ENCODE measurements at regions not wholly inside any gene's neighbourhood (a gene's known extent, or its start where the extent isn't known, plus 50 kb on each side); places are given as distances from the start of the nearest gene placed in this dataset.
"Not testable (repeated sequence)": the region's sequence is repeated elsewhere in the genome, so short reads cannot be mapped to it uniquely, and the experiment has no call there.

DNA sequence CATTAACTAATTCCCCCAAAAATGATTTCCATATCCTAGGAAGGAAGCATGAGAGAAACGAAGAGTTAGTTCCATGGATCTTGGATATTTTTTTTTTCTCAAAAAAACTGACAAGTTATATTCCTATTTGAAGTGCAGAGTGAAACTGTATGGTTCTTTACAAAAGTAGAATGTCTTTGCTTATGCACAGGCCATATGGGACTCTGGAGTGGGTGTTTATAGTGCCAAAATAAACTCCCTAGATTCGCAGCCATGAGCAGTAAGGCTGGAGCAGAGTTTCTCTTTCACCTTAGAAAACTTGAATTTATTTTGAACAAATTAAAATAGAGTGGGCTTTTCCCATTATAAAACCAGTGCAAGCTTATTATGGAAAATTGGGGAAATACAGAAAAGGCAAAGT is 239.7 kb downstream of the PDCD6IP start:
- no peaks in the 10 kb centered on the region for H3K9me3 Mint-ChIP-seq (ENCODE audit: low read depth)
- H3K4me1 Mint-ChIP-seq (ENCODE audit: low read depth) = no peaks in the 10 kb centered on the region
- no peak overlapping the region for H3K27ac Mint-ChIP-seq
- no peaks in the 10 kb centered on the region for H3K36me3 Mint-ChIP-seq
- H3K4me3 Mint-ChIP-seq = no peak overlapping the region
- no peaks in the 10 kb centered on the region for H3K27me3 Mint-ChIP-seq

DNA sequence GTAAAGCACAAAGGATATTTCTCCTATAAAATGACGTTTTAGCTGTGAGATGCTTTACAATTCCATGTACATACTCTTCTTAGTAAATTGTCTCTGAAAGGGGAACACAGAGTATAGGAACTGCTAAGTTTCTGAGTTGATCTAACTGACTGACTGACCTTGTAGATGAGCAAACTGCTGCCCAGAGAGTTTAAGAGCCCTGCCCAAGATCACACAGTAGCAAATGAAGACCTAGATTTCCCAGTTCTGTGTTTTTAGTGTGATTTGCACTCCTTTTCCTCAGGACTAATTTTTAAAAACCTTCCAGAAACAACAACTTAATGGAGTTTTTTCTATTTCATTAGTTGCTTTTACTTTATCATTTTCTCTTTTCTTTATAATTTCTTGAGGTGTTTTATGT is 247.7 kb downstream of the PDCD6IP start:
- H3K27ac Mint-ChIP-seq = no peak overlapping the region

DNA sequence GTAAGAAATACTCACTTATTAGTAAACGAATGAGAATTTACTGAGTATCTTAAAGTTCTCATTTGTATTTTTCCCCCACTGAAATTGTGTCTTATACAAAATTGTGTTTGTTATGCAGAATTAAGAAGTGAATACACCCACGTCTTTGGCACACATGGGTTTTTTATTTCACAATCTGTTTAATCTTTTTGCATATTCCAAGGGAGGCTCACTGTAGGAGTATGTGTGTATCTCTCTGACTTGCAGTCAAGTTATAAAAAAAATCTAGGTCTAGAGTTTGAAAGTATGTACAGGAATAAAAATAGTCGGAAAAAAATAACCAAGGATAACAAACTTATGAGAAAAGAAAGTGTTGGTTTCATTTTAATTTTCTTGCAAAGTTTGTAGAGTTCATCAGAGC is 255.2 kb downstream of the PDCD6IP start:
- no peaks in the 10 kb centered on the region for H3K4me1 Mint-ChIP-seq (ENCODE audit: low read depth)
- no peak overlapping the region for H3K4me3 Mint-ChIP-seq
- H3K9me3 Mint-ChIP-seq (ENCODE audit: low read depth) = no peaks in the 10 kb centered on the region

More for the DNA sequence above, 247.7 kb downstream of the PDCD6IP start:
- H3K4me1 Mint-ChIP-seq (ENCODE audit: low read depth) = peaks cover 2% of the 10 kb centered on the region
- H3K4me3 Mint-ChIP-seq = no peak overlapping the region
- H3K9me3 Mint-ChIP-seq (ENCODE audit: low read depth) = no peaks in the 10 kb centered on the region
- H3K27me3 Mint-ChIP-seq = no peaks in the 10 kb centered on the region
- H3K36me3 Mint-ChIP-seq = no peaks in the 10 kb centered on the region

DNA sequence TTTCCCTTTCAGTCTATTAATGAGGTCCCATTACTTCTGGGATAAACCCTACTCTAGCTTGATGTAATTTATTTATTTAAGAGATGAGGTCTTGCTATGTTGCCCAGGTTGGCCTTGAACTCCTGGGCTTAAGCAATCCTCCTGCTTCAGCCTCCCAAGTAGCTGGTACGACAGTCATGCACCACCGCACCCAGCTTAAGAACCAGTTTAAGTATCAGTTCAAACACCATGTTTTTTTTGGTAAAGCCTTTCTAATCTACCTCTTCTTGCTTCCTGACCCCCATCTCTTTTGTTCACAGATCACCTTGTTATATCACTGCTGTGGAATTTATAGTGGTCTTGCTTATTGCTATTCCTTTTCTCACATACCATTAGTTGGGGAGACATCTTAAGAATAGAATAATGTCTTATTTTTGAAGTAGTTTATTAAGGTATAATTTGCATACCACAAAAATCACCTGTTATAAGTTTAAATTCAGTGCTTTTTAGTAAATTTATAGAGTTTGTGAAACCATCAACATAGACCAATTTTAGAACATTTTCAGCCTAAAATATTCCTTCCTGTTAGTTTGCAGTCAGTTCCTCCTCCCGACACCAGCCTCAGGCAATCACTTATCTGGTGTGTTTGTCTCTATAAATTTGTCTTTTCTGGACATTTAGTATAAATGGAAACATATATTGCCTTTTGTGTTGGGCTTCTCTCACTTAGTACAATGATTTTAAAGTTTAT is 257.9 kb downstream of the PDCD6IP start:
- H3K27me3 Mint-ChIP-seq = peaks cover 3% of the 10 kb centered on the region
- peaks cover 3% of the 10 kb centered on the region for H3K9me3 Mint-ChIP-seq (ENCODE audit: low read depth)
- H3K36me3 Mint-ChIP-seq = no peaks in the 10 kb centered on the region
- no peak overlapping the region for H3K27ac Mint-ChIP-seq
- H3K4me1 Mint-ChIP-seq (ENCODE audit: low read depth) = no peaks in the 10 kb centered on the region
- H3K4me3 Mint-ChIP-seq = no peak overlapping the region

More for the DNA sequence above, 255.2 kb downstream of the PDCD6IP start:
- Mint-ChIP-seq H3K36me3 (no peaks in the 10 kb centered on the region), H3K27me3 (peaks cover 3% of the 10 kb centered on the region), H3K27ac (no peak overlapping the region)

DNA sequence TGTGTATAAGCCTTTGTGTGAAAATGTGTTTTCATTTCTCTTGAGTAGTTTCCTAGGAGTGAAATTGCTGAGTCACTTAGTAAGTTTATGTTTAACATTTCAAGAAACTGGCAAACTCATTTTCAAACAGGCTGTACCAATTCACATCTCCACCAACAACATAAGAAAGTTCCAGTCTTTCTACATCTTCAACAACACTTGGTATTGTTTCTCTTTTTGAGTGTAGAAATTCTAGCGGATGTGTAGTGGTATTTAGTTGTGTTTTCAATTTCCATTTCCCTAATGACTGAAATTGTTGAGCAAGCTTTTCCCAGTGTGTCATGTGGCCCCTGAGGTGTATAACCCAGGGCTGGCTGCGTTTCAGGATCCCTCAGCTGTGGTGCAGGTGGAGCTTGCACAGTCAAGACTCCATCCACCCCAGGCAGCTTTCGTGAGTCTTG is 258.5 kb downstream of the PDCD6IP start:
- no peaks in the 10 kb centered on the region for H3K36me3 Mint-ChIP-seq

DNA sequence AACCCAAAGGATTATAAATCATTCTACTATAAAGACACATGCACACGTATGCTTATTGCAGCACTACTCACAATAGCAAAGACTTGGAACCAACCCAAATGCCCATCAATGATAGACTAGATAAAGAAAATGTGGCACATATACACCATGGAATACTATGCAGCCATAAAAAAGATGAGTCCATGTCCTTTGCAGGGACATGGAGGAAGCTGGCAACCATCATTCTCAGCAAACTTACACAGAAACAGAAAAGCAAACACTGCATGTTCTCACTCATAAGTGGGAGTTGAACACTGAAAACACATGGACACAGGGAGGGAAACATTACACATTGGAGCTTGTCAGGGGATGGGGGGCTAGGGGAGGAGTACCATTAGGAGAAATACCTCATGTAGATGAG is 262.6 kb downstream of the PDCD6IP start:
- not testable (repeated sequence) for H3K4me3 Mint-ChIP-seq; H3K27me3 Mint-ChIP-seq; H3K4me1 Mint-ChIP-seq (ENCODE audit: low read depth); H3K27ac Mint-ChIP-seq; H3K9me3 Mint-ChIP-seq (ENCODE audit: low read depth); H3K36me3 Mint-ChIP-seq

More for the DNA sequence above, 258.5 kb downstream of the PDCD6IP start:
- Mint-ChIP-seq H3K9me3 (ENCODE audit: low read depth) (peaks cover 3% of the 10 kb centered on the region), H3K27ac (no peak overlapping the region), H3K4me3 (no peak overlapping the region), H3K27me3 (peaks cover 3% of the 10 kb centered on the region), H3K4me1 (ENCODE audit: low read depth) (no peaks in the 10 kb centered on the region)

DNA sequence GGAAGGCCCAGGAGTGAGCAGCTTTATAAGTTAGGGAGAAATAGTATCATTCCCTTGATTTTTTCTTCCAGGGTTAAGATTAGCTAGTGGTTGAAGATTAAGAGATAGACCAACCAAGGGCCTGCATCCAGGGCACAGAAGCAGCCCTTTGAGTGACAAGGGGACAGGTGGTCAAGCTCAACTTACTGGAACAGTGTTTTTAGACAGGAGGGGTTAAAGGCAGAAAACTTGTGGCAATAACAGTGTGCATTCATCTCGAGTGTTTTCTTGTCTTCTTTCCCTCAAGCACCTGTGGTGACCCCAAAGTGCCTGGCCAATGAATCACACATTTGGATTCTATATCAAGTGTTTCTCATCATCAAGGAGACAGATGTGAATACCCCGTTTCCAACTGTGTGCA is 267.5 kb downstream of the PDCD6IP start:
- Mint-ChIP-seq H3K27me3 (peaks cover 1% of the 10 kb centered on the region), H3K36me3 (no peaks in the 10 kb centered on the region), H3K4me3 (no peak overlapping the region), H3K9me3 (ENCODE audit: low read depth) (peaks cover 3% of the 10 kb centered on the region), H3K4me1 (ENCODE audit: low read depth) (no peaks in the 10 kb centered on the region), H3K27ac (no peak overlapping the region)

DNA sequence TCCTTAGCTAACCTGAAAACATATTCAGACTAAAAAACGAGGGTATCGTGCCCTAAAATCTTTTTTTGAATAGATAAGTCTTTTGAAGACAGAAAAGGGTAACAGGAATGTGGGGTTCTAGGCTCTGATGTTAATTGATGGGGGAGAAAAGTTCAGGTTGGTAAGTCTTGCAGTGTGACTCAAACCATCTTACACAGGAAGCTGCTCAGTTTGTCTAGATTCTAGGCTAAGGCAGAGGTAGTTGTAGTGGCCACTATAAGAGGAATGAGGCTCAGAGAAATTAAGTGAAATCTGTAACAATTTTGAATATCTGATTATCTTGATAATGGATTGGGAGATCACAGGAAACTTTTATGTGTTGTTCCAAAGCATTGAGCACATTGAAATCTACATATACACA is 267.9 kb downstream of the PDCD6IP start:
- Mint-ChIP-seq H3K27ac (no peak overlapping the region), H3K4me1 (ENCODE audit: low read depth) (no peaks in the 10 kb centered on the region), H3K36me3 (no peaks in the 10 kb centered on the region), H3K9me3 (ENCODE audit: low read depth) (no peaks in the 10 kb centered on the region), H3K27me3 (peaks cover 1% of the 10 kb centered on the region), H3K4me3 (no peak overlapping the region)

DNA sequence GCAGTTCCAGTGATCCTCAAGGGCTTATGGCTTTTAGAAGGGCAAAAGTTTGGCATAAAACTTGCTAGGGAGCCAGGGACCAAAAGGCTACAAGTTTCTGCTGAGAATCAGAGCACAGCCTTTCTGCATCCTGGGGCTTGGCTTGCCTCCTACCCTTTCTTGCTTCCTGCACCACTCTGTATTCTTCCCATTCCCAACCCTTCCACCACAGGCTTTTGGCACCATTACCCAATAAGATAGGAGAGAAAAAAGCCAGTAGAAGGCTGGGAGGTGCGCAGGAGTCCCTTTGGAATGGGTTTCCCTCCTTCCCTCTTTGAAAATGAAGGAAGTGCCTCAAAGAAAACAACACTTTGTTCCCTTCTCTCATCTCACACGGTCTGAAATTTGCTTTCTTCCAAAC is 268.6 kb downstream of the PDCD6IP start:
- H3K27ac Mint-ChIP-seq = no peak overlapping the region

DNA sequence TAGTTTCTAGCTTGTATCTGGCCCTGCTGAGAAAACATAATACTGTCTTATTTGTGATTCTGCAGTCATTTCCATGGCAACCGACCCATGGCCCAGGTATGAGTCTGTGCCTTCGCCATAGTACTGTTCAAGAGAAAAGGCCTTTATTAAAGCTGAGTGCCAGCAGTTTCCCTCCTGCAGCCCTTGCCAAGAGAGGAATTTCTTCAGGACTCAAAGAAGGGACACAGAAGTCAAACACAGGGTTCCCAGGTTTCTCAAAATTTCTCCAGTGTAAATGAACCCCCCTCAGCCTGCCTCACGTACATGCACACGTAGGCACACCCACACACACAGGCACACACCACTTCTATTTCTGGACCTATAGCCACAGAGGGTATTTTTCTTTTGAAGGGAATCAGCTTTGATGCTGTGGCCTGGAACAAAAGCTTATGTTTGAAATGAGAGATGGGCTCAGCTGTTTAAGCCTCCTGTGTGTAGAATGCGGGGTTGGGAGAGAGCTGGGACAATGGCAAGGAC is 269.2 kb downstream of the PDCD6IP start:
- Mint-ChIP-seq H3K27ac (no peak overlapping the region), H3K4me3 (no peak overlapping the region), H3K4me1 (ENCODE audit: low read depth) (no peaks in the 10 kb centered on the region), H3K9me3 (ENCODE audit: low read depth) (no peaks in the 10 kb centered on the region), H3K27me3 (peaks cover 1% of the 10 kb centered on the region), H3K36me3 (no peaks in the 10 kb centered on the region)

More for the DNA sequence above, 268.6 kb downstream of the PDCD6IP start:
- H3K9me3 Mint-ChIP-seq (ENCODE audit: low read depth) = no peaks in the 10 kb centered on the region
- no peak overlapping the region for H3K4me3 Mint-ChIP-seq
- H3K27me3 Mint-ChIP-seq = peaks cover 1% of the 10 kb centered on the region
- no peaks in the 10 kb centered on the region for H3K36me3 Mint-ChIP-seq
- no peaks in the 10 kb centered on the region for H3K4me1 Mint-ChIP-seq (ENCODE audit: low read depth)

DNA sequence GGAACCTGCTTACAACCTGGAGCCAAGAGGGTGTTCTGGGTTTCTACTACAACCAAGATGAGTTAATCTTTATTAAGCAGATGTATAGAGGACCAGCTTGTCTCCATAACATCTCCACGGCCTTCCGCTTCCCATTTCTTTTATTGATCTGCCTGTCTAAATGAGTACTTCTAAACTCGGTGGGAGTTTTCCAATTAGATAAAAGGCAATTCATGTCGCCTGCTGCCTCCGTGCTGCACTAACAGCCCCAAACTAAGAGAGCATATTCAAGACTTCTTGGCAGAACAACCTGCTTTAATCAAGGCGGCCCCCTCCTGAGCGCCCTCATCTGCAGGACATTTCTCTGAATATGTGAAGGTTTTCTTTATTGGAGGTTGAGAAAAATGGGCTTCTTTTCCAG is 270.1 kb downstream of the PDCD6IP start:
- Mint-ChIP-seq H3K27ac (no peak overlapping the region), H3K4me3 (no peak overlapping the region), H3K27me3 (peaks cover 1% of the 10 kb centered on the region), H3K9me3 (ENCODE audit: low read depth) (no peaks in the 10 kb centered on the region), H3K4me1 (ENCODE audit: low read depth) (no peaks in the 10 kb centered on the region), H3K36me3 (no peaks in the 10 kb centered on the region)

DNA sequence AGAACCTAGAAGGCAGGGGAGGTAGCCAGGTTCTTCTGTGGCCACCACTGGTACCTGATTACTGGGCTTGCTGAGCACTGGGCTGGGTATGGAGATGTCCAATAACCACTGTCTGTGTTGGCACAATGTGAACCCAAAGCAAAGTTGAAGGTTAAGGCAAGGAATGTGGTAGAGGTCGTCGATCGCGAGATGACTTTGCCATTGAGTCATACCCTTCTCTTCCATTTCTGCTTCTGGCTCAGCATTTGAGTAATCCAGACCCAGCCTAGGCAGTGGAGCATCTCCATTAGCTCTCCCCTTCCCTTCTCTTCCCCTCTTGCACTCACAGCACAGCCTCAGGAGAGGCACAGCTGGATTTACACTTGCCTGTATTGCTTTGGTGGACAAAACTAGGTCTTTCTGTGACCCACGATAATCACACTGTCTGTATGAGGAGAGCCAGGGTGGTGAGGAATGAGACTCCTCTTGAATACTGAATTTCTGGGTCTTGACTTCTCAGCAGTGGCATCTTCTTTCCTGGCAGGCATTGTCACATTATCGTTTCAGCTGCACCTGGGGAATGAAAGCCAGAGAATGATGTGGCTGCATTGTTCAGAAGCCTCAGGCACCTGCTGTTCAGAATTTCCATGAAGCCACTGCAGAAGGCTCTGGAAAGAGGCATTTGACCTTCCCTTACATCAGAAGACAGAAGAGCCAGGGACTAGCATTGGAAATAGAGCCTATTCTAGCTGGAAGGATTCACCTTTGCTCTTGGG is 272.6 kb downstream of the PDCD6IP start:
- H3K27me3 Mint-ChIP-seq = no peaks in the 10 kb centered on the region
- no peak overlapping the region for H3K27ac Mint-ChIP-seq
- no peaks in the 10 kb centered on the region for H3K9me3 Mint-ChIP-seq (ENCODE audit: low read depth)
- H3K36me3 Mint-ChIP-seq = no peaks in the 10 kb centered on the region
- H3K4me1 Mint-ChIP-seq (ENCODE audit: low read depth) = no peaks in the 10 kb centered on the region
- H3K4me3 Mint-ChIP-seq = no peak overlapping the region

DNA sequence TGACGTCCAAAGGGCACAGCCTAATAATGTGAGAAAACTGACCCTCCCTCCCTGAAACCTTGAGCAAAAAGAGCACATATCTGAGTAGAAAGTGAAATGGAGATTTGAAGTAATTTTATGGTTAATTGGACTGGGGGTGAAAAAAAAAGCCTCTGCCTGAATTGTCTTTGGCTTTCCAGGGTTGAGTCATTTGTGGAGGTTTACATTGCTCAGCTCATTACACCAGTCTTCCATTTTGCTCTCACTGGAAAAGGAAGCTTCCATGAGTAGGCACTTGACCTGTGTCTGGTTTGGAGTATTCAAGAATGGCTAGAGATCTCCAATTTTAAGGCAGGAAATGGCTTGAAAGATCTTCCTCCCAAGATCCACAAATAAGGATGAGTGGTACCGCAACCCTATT is 273.9 kb downstream of the PDCD6IP start:
- H3K27me3 Mint-ChIP-seq = no peaks in the 10 kb centered on the region
- no peak overlapping the region for H3K4me3 Mint-ChIP-seq
- H3K36me3 Mint-ChIP-seq = no peaks in the 10 kb centered on the region

DNA sequence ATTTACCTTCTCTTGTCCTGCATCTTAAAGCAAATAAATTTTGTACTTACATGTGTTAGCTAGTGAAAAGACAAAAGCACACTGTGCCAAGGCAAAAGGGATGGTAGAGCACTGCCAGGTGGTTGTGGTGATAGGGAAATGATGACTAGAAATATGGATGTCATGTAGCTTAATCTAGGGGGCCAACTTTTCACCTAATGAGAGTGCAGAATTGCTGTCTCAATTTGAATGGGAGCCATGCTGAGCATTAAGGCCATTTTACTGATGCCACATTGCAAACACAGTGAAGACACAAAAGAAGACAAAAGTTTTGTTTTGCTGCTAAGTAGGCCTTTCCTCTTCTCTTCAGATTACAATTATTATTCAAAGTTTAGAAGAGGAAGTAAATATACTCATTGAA is 274.7 kb downstream of the PDCD6IP start:
- Mint-ChIP-seq H3K27me3 (no peaks in the 10 kb centered on the region), H3K27ac (no peak overlapping the region), H3K4me1 (ENCODE audit: low read depth) (no peaks in the 10 kb centered on the region), H3K4me3 (no peak overlapping the region), H3K9me3 (ENCODE audit: low read depth) (no peaks in the 10 kb centered on the region), H3K36me3 (no peaks in the 10 kb centered on the region)

More for the DNA sequence above, 273.9 kb downstream of the PDCD6IP start:
- H3K27ac Mint-ChIP-seq = no peak overlapping the region
- no peaks in the 10 kb centered on the region for H3K9me3 Mint-ChIP-seq (ENCODE audit: low read depth)
- H3K4me1 Mint-ChIP-seq (ENCODE audit: low read depth) = no peaks in the 10 kb centered on the region

DNA sequence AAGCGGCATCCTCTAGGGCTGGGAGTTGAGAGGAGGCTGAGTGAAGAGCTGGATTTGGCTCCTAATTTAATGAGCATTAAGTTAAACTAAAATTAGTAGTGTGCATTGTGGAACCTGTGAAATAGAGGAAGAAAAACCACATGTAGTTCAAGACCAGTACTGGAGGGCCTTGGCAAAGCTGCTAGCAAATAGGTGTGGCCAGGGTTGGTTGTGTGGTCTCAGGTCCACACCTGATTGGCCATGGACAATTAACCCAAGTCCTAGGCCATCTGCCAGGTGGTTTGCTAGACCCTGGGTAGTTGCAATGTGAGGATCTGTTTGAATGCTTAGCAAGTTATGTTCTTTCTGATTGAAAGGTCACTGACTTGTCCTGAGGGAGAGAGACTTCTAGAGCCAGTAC is 275.5 kb downstream of the PDCD6IP start:
- H3K27me3 Mint-ChIP-seq = no peaks in the 10 kb centered on the region
- H3K4me1 Mint-ChIP-seq (ENCODE audit: low read depth) = no peaks in the 10 kb centered on the region
- H3K4me3 Mint-ChIP-seq = no peak overlapping the region
- H3K36me3 Mint-ChIP-seq = no peaks in the 10 kb centered on the region
- no peak overlapping the region for H3K27ac Mint-ChIP-seq
- no peaks in the 10 kb centered on the region for H3K9me3 Mint-ChIP-seq (ENCODE audit: low read depth)

Data from activated naive CD8-positive, alpha-beta T cell (primary cell).